ENCODE measurements at regions not wholly inside any gene's neighbourhood (a gene's known extent, or its start where the extent isn't known, plus 50 kb on each side); places are given as distances from the start of the nearest gene placed in this dataset.

GRCh38 chr6:15796844-15797243 lies 134.0 kb upstream of the DTNBP1 start:
- ATAC-seq (no peak), DNase-seq (no peak)
- no peak overlapping the region for H3K27ac ChIP-seq
- intact Hi-C loops (cut with DNase I), result no loop called here
- no peak overlapping the region for H3K4me3 ChIP-seq
- no peaks in the 10 kb centered on the region for H3K27me3 ChIP-seq
- no peaks in the 10 kb centered on the region for H3K9me3 ChIP-seq
- H3K36me3 ChIP-seq (replicated peaks in 1 of 2; ENCODE audit: insufficient read depth in 1 of 2, low read depth in 2 of 2), result no peaks in the 10 kb centered on the region
- TF ChIP-seq POLR2A (IDR thresholded peaks at IDR 0.05), result no peak
- TF ChIP-seq, protein P1, sequence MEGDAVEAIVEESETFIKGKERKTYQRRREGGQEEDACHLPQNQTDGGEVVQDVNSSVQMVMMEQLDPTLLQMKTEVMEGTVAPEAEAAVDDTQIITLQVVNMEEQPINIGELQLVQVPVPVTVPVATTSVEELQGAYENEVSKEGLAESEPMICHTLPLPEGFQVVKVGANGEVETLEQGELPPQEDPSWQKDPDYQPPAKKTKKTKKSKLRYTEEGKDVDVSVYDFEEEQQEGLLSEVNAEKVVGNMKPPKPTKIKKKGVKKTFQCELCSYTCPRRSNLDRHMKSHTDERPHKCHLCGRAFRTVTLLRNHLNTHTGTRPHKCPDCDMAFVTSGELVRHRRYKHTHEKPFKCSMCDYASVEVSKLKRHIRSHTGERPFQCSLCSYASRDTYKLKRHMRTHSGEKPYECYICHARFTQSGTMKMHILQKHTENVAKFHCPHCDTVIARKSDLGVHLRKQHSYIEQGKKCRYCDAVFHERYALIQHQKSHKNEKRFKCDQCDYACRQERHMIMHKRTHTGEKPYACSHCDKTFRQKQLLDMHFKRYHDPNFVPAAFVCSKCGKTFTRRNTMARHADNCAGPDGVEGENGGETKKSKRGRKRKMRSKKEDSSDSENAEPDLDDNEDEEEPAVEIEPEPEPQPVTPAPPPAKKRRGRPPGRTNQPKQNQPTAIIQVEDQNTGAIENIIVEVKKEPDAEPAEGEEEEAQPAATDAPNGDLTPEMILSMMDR (IDR thresholded peaks at IDR 0.05), result no peak
- WGBS, 2 donors, result 73 to 93% methylated on average over 5 of the region's 5 CpGs
- peaks cover 6% of the 10 kb centered on the region for H3K4me1 ChIP-seq

DNA sequence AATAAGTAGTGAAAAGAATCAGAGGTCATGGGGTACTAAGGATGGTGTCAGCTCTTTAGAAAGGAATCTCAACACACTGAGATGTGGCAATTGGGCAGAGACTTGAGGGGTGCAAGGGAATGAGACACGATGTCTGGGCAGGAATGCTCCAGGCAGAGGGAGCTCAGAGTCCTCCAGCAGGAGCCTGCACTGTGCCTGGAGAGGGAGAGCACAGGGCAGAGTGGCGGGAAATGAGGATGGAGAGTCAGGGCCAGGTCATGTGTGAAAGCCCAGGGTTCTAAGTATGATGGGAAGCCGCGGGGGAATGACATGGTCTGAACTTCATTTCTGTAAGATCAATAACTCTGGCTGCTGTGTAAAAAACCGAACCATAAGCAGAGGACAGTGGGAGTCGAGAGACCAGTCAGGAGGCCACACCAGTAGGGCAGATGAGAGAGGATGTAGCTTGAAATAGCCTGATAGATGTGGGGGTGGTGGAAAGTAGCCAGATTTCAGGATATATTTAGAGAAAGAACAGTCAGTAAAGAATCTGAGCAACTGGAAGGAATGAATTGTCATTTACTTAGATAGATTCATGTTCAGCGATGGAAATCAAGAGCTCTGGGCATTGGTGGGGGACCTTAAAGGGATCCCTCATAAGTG lies 133.4 kb upstream of the DTNBP1 start:
- WGBS, 2 donors, result 81 to 87% methylated on average over 7 of the region's 7 CpGs
- ATAC-seq, result no peak

GRCh38 chr6:15793826-15794225 lies 131.0 kb upstream of the DTNBP1 start:
- H3K36me3 ChIP-seq (replicated peaks in 1 of 2; ENCODE audit: insufficient read depth in 1 of 2, low read depth in 2 of 2), result no peaks in the 10 kb centered on the region
- H3K27ac ChIP-seq, result no peak overlapping the region
- intact Hi-C loops (cut with DNase I), result no loop called here
- ATAC-seq (no peak), DNase-seq (no peak)
- H3K4me1 ChIP-seq, result peaks cover 20% of the 10 kb centered on the region
- no peaks in the 10 kb centered on the region for H3K27me3 ChIP-seq
- H3K9me3 ChIP-seq, result no peaks in the 10 kb centered on the region
- H3K4me3 ChIP-seq, result no peak overlapping the region
- TF ChIP-seq POLR2A (IDR thresholded peaks at IDR 0.05), result no peak
- TF ChIP-seq, protein P1 (IDR thresholded peaks at IDR 0.05), result no peak

More for the DNA sequence above, 133.4 kb upstream of the DTNBP1 start:
- Histone ChIP-seq H3K27me3 (no peaks in the 10 kb centered on the region), H3K4me3 (no peak overlapping the region), H3K27ac (no peak overlapping the region), H3K36me3 (replicated peaks in 1 of 2; ENCODE audit: insufficient read depth in 1 of 2, low read depth in 2 of 2) (no peaks in the 10 kb centered on the region), H3K4me1 (peaks cover 12% of the 10 kb centered on the region), H3K9me3 (no peaks in the 10 kb centered on the region)
- no peak for TF ChIP-seq POLR2A (IDR thresholded peaks at IDR 0.05)
- TF ChIP-seq, protein P1 (IDR thresholded peaks at IDR 0.05), result no peak
- intact Hi-C loops (cut with DNase I), result no loop called here
- DNase-seq, result no peak

DNA sequence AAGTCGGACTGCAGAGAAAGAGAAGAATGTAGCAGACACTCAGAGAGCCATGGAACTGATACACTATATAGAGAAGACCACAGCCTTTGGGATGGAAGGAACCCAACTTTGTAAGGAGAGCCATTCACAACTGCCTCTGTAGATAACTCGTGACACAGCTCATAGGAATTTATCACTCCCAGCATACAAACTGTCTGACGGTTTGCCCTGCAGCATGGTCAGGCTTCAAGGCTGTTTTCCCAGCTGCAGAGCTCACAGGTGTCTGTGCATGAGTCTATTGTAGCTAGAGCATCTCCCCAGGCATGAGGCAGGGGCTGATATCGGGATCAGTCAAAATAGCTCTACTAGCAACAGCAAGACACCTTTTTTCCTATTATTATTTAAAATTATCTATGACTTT lies 130.5 kb upstream of the DTNBP1 start:
- Histone ChIP-seq H3K27ac (no peak overlapping the region), H3K27me3 (no peaks in the 10 kb centered on the region), H3K36me3 (replicated peaks in 1 of 2; ENCODE audit: insufficient read depth in 1 of 2, low read depth in 2 of 2) (no peaks in the 10 kb centered on the region), H3K9me3 (no peaks in the 10 kb centered on the region), H3K4me1 (peaks cover 20% of the 10 kb centered on the region), H3K4me3 (no peak overlapping the region)
- ATAC-seq (no peak), DNase-seq (no peak)
- WGBS, 2 donors, result 55 to 68% methylated on average over 4 of the region's 4 CpGs
- intact Hi-C loops (cut with DNase I), result no loop called here
- TF ChIP-seq, protein P1 (IDR thresholded peaks at IDR 0.05), result no peak
- TF ChIP-seq POLR2A (IDR thresholded peaks at IDR 0.05), result no peak

GRCh38 chr6:15792842-15793241 lies 130.0 kb upstream of the DTNBP1 start:
- intact Hi-C loops (cut with DNase I), result no loop called here
- Histone ChIP-seq H3K4me3 (no peak overlapping the region), H3K27ac (peak overlapping the region in 1 of 4 donors; percentile 71), H3K27me3 (no peaks in the 10 kb centered on the region), H3K9me3 (no peaks in the 10 kb centered on the region), H3K4me1 (peaks cover 20% of the 10 kb centered on the region), H3K36me3 (replicated peaks in 1 of 2; ENCODE audit: insufficient read depth in 1 of 2, low read depth in 2 of 2) (no peaks in the 10 kb centered on the region)
- ATAC-seq (no peak), DNase-seq (no peak)
- no peak for TF ChIP-seq POLR2A (IDR thresholded peaks at IDR 0.05)
- TF ChIP-seq, protein P1 (IDR thresholded peaks at IDR 0.05), result no peak

All from body of pancreas (tissue), 4 donors.